ENCODE measurements at regions not wholly inside any gene's neighbourhood (a gene's known extent, or its start where the extent isn't known, plus 50 kb on each side); places are given as distances from the start of the nearest gene placed in this dataset.

DNA sequence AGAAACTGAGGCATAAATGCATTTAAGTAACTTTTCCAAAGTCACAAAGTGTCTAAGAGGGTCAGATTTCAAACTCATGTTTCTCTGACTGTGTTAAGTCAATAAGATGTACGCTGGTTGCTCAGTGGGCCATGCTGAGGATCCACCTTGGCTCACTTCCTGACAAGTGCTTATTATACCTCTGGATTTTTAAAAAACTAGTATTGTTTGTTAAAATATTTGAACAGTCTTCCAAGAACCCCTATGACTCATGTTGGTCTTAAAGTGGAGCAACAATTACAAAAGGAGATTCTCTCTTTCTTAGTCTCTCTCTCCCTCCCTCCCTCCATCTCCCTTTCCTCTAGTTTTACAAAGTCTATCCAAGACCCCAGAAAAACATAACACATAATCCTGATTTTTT lies 1050.2 kb downstream of the AGBL1 start:
- Histone ChIP-seq H3K4me1 (no peaks in the 10 kb centered on the region), H3K36me3 (no peaks in the 10 kb centered on the region), H3K27me3 (peaks cover 0 to 2% (median 0%) of the 10 kb centered on the region in 7 donors), H3K9me3 (peaks cover 0 to 15% (median 0%) of the 10 kb centered on the region in 11 donors), H3K27ac (no peak overlapping the region), H3K4me3 (no peak overlapping the region)
- WGBS, 2 donors: 80 to 86% methylated on average over 1 of the region's 1 CpG
- ATAC-seq: no peak
- no peak for DNase-seq
- intact Hi-C loops (cut with DNase I): no loop called here
- TF ChIP-seq, protein P1, sequence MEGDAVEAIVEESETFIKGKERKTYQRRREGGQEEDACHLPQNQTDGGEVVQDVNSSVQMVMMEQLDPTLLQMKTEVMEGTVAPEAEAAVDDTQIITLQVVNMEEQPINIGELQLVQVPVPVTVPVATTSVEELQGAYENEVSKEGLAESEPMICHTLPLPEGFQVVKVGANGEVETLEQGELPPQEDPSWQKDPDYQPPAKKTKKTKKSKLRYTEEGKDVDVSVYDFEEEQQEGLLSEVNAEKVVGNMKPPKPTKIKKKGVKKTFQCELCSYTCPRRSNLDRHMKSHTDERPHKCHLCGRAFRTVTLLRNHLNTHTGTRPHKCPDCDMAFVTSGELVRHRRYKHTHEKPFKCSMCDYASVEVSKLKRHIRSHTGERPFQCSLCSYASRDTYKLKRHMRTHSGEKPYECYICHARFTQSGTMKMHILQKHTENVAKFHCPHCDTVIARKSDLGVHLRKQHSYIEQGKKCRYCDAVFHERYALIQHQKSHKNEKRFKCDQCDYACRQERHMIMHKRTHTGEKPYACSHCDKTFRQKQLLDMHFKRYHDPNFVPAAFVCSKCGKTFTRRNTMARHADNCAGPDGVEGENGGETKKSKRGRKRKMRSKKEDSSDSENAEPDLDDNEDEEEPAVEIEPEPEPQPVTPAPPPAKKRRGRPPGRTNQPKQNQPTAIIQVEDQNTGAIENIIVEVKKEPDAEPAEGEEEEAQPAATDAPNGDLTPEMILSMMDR (IDR thresholded peaks at IDR 0.05): no peak

DNA sequence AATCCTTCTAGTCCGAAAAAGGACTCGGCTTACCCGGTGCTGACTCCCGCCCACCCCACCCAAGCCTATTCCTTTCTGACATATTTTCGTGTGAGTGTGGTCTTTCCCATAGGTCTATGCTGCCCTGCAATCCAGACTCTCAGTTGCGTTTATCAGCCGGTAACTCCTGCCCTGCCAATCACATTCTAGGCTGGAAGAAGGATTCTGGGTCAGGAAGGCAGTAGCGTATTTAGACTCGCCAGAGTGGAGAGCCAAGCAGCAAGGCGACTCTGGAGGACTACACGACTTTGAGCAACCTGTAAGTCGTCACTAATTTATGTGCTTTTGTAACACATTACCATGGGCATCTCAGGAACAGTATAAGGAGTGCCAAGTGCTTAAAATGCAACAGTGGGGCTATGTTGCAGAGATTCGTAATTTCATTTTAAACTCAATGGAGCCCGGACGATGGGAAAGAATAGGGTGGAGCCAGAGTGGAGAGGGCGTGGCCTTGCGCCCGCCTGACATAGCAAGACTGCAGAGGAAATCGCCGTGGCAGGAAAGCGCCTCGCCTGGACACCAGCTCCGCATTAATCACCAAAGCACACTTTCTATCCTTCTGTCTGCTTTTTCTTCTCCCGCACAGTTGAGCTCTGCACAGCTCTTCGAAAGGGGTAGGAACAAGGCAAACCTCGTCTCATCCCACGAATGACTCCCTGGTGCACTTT lies 1044.2 kb downstream of the AGBL1 start:
- H3K4me1 ChIP-seq: no peaks in the 10 kb centered on the region
- H3K27ac ChIP-seq: no peak overlapping the region
- intact Hi-C loops (cut with DNase I): no loop called here
- H3K36me3 ChIP-seq: no peaks in the 10 kb centered on the region
- H3K27me3 ChIP-seq: no peaks in the 10 kb centered on the region
- peaks cover 0 to 11% (median 0%) of the 10 kb centered on the region in 11 donors for H3K9me3 ChIP-seq
- DNase-seq (no peak), ATAC-seq (no peak)
- no peak overlapping the region for H3K4me3 ChIP-seq
- TF ChIP-seq, protein P1 (IDR thresholded peaks at IDR 0.05): no peak
- WGBS, 2 donors: 83 to 87% methylated on average over 27 of the region's 27 CpGs

DNA sequence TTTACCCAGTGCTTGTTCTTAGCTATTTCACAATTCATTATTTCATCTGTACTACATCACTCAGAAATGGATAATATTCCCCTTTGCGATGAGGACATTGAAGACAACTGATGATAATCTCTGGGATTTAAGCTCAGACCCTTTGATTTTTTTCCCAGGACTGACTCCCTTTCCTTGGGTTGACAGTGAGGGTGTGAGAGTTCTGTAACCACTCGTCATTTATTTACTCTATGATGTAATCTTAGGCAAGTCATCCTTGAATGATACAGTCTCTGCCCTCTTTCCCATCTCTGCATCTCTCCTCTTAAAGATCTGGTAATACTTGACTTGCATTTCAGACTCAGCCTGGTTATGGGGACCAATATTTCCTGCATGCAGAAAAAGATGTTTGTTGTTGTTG lies 1041.7 kb downstream of the AGBL1 start:
- H3K27ac ChIP-seq: no peak overlapping the region
- H3K4me3 ChIP-seq: no peak overlapping the region
- TF ChIP-seq, protein P1 (IDR thresholded peaks at IDR 0.05): no peak
- peaks cover 0 to under 1% (median 0%) of the 10 kb centered on the region in 11 donors for H3K9me3 ChIP-seq
- no peaks in the 10 kb centered on the region for H3K36me3 ChIP-seq
- intact Hi-C loops (cut with DNase I): no loop called here
- WGBS, 2 donors: 57 to 63% methylated on average over 2 of the region's 2 CpGs
- peaks cover 0 to 4% (median 0%) of the 10 kb centered on the region in 9 donors for H3K4me1 ChIP-seq
- DNase-seq (no peak), ATAC-seq (no peak)
- H3K27me3 ChIP-seq: no peaks in the 10 kb centered on the region

DNA sequence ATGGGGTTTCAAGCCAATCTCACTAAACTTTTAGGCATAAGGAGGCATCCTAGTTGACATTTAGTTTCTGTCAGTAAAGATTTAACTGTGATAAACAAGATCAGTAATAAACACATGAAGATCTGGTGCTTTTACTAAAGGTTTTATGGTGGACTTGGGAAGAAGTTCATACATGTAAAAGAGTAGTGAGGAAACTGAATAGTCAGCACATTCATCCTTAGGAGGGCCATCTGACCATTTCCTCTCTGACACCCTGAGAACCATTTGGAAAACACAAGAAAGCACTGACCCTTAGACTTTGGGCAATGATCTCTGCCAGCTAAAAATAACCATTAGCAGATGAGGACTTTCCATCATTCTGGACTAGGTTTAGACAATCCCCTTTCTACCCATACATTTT lies 1040.9 kb downstream of the AGBL1 start:
- Histone ChIP-seq H3K27ac (no peak overlapping the region), H3K4me3 (no peak overlapping the region), H3K9me3 (no peaks in the 10 kb centered on the region), H3K27me3 (no peaks in the 10 kb centered on the region), H3K36me3 (no peaks in the 10 kb centered on the region), H3K4me1 (peaks cover 0 to 4% (median 0%) of the 10 kb centered on the region in 9 donors)
- TF ChIP-seq, protein P1 (IDR thresholded peaks at IDR 0.05): no peak
- ATAC-seq (no peak), DNase-seq (no peak)
- intact Hi-C loops (cut with DNase I): no loop called here
